ENCODE measurements at regions not wholly inside any gene's neighbourhood (a gene's known extent, or its start where the extent isn't known, plus 50 kb on each side); places are given as distances from the start of the nearest gene placed in this dataset.

DNA sequence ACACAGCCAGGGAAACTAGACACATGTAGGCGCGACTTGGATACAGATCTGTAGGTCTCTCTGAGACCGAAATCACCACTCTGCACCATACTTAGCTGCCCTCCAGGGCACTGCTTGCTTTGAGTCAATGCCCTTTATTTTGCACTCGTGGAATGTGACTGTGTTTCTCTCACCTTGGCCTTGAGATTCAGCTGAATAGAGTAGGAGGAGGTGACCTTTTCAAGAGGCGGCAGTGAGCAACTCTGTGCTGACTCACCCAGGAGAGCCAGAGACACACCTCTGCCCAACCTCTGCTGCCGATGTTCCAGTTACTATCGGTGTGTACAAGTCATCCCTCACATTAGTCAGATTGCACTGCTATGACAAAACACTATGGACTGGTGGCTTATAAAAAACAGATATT, 583.4 kb downstream of the VRK1 start:
- TF ChIP-seq ZFP37 (tag by site-specific recombination; IDR thresholded peaks at IDR 0.05) (no peak), ZNF140 (tag by site-specific recombination; IDR thresholded peaks at IDR 0.05) (no peak), ZNF555 (tag by site-specific recombination; conservative IDR thresholded peaks at IDR 0.05) (no peak), ZIC2 (tag by site-specific recombination; IDR thresholded peaks at IDR 0.05) (no peak), ZNF274 (IDR thresholded peaks at IDR 0.05; ENCODE audit: low read length) (no peak), ZNF274 (tag by site-specific recombination; IDR thresholded peaks at IDR 0.05; ENCODE audit: borderline replicate concordance) (no peak)
- TF ChIP-seq, protein P1, sequence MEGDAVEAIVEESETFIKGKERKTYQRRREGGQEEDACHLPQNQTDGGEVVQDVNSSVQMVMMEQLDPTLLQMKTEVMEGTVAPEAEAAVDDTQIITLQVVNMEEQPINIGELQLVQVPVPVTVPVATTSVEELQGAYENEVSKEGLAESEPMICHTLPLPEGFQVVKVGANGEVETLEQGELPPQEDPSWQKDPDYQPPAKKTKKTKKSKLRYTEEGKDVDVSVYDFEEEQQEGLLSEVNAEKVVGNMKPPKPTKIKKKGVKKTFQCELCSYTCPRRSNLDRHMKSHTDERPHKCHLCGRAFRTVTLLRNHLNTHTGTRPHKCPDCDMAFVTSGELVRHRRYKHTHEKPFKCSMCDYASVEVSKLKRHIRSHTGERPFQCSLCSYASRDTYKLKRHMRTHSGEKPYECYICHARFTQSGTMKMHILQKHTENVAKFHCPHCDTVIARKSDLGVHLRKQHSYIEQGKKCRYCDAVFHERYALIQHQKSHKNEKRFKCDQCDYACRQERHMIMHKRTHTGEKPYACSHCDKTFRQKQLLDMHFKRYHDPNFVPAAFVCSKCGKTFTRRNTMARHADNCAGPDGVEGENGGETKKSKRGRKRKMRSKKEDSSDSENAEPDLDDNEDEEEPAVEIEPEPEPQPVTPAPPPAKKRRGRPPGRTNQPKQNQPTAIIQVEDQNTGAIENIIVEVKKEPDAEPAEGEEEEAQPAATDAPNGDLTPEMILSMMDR (tag by site-specific recombination; IDR thresholded peaks at IDR 0.05) = no peak
- TF ChIP-seq, protein P2, sequence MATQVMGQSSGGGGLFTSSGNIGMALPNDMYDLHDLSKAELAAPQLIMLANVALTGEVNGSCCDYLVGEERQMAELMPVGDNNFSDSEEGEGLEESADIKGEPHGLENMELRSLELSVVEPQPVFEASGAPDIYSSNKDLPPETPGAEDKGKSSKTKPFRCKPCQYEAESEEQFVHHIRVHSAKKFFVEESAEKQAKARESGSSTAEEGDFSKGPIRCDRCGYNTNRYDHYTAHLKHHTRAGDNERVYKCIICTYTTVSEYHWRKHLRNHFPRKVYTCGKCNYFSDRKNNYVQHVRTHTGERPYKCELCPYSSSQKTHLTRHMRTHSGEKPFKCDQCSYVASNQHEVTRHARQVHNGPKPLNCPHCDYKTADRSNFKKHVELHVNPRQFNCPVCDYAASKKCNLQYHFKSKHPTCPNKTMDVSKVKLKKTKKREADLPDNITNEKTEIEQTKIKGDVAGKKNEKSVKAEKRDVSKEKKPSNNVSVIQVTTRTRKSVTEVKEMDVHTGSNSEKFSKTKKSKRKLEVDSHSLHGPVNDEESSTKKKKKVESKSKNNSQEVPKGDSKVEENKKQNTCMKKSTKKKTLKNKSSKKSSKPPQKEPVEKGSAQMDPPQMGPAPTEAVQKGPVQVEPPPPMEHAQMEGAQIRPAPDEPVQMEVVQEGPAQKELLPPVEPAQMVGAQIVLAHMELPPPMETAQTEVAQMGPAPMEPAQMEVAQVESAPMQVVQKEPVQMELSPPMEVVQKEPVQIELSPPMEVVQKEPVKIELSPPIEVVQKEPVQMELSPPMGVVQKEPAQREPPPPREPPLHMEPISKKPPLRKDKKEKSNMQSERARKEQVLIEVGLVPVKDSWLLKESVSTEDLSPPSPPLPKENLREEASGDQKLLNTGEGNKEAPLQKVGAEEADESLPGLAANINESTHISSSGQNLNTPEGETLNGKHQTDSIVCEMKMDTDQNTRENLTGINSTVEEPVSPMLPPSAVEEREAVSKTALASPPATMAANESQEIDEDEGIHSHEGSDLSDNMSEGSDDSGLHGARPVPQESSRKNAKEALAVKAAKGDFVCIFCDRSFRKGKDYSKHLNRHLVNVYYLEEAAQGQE (tag by site-specific recombination; IDR thresholded peaks at IDR 0.05) = no peak
- TF ChIP-seq, protein P3, sequence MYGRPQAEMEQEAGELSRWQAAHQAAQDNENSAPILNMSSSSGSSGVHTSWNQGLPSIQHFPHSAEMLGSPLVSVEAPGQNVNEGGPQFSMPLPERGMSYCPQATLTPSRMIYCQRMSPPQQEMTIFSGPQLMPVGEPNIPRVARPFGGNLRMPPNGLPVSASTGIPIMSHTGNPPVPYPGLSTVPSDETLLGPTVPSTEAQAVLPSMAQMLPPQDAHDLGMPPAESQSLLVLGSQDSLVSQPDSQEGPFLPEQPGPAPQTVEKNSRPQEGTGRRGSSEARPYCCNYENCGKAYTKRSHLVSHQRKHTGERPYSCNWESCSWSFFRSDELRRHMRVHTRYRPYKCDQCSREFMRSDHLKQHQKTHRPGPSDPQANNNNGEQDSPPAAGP (tag by site-specific recombination; IDR thresholded peaks at IDR 0.05) = no peak
